Lower leg skin (tissue), 3 donors: ENCODE measurements at regions not wholly inside any gene's neighbourhood (a gene's known extent, or its start where the extent isn't known, plus 50 kb on each side); places are given as distances from the start of the nearest gene placed in this dataset.

Experiments
- CTCF ChIP-seq, 3 donors: fragments of 450-650 bp; IDR thresholded peaks; one replicate each; pipeline ENCODE4 v1.5.1; 2016; ENCODE audit warnings: antibody characterized with exemption in 3 of 3, mild to moderate bottlenecking in 3 of 3, moderate library complexity in 2 of 3
- POLR2A ChIP-seq, 2 donors: fragments of 450-650 bp; IDR thresholded peaks; one replicate each; pipeline ENCODE4 v1.6.1; 2016 to 2017; ENCODE audit warnings: antibody characterized with exemption in 2 of 2, mild to moderate bottlenecking in 1 of 2, moderate library complexity in 1 of 2

- TF ChIP-seq POLR2A (IDR thresholded peaks at IDR 0.05) (no peak), CTCF (IDR thresholded peaks at IDR 0.05) (no peak)
Observed at GRCh38 chr5:165735388-165735787, 2230.0 kb downstream of the MAT2B start.
